ENCODE measurements at regions not wholly inside any gene's neighbourhood (a gene's known extent, or its start where the extent isn't known, plus 50 kb on each side); places are given as distances from the start of the nearest gene placed in this dataset.

DNA sequence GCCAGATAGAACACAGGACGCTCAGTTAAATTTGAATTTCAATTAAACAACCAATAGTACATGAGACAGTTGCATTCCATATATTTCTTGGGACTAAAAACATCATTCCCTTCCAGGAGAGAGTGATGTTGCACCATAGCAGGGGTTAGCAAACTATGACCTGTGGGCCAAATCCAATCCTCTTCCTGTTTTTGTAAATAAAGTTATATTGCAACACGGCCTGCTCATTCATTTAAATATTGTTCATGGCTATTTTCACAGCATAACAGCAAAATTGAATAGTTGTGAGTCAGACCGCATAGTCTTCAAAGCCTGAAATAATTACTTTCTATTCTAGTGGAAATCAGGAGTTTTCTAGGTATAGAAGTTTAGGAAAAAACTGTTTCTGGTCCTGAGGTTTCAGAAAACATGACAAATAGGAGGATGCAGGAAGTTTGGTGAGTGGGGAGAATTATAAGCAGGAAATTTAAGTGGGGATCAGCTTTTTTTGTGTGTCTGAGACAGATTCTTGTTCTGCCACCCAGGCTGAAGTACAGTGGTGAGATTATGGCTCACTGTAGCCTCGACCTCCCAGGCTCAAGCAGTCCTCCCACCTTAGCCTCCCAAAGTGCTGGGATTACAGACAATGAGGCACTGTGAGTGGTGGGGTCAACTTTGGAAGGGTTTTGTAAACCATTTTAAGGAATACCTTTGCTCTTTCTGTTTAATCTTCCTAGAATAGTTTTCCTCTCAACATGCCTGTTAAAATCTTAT lies 131.5 kb downstream of the SOCS6 start (continued):
- TF ChIP-seq FOXP1 (IDR thresholded peaks at IDR 0.05), result no peak
- TF ChIP-seq FOXP1 (CRISPR knock-in tag; IDR thresholded peaks at IDR 0.05), result peak; percentile 91
- TF ChIP-seq NR2F6 (IDR thresholded peaks at IDR 0.05), result peak; percentile 86
- TF ChIP-seq NR2F6 (CRISPR knock-in tag; IDR thresholded peaks at IDR 0.05), result peak; percentile 89
- 0 out of 2 replicates have a peak, but pooled peaks have one; percentile 31 for TF ChIP-seq ZSCAN9 (CRISPR knock-in tag; IDR thresholded peaks at IDR 0.05; ENCODE audit: borderline replicate concordance)
- TF ChIP-seq ZNF614 (CRISPR knock-in tag; IDR thresholded peaks at IDR 0.05; ENCODE audit: borderline replicate concordance), result 0 out of 2 replicates have a peak, but pooled peaks have one; percentile 74
- TF ChIP-seq TCF7 (IDR thresholded peaks at IDR 0.05; ENCODE audit: low read depth), result 0 out of 2 replicates have a peak, but pooled peaks have one; percentile 24

DNA sequence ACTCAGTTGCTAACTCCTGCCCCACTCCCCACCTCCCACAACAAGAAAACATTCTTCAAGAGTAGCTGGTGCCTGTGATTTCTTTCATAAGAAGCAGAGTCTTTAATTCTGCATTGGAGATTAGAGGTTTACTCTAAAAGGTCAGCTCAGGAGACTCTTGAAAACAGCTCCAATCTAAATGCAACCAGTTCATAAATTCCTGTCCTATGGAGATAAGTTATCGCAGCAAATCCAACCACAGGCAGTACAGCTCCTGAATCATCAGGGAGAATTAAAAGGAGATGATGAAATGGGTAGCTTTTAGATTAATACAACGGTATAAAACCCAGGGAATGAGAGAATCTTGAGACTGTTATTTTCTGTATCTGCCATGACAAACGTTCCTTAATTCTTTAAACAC lies 130.7 kb downstream of the SOCS6 start:
- ATAC-seq (peak; percentile 23), DNase-seq (ENCODE audit: low spot score) (no peak), FAIRE-seq (no peak)
- intact Hi-C loops (cut with micrococcal nuclease; ENCODE audit: unreplicated experiment) (loop anchor here (5.0 kb wide), 1 partner anchor 37 kb away; no protein-coding TSS in a partner anchor), in situ Hi-C loops (cut with HindIII; ENCODE audit: extremely low pct_ligation_motif_present, low pct_unique_long_range_greater_than_20kb) (no loop called here)
- no peaks in the 10 kb centered on the region for H3K27me3 ChIP-seq (ENCODE audit: control insufficient read depth in 1 of 2, insufficient read depth in 2 of 2, low read length in 2 of 2)
- H3K9ac ChIP-seq (ENCODE audit: insufficient read depth, low read depth, low read length), result peak overlapping the region; percentile 61
- H4K20me1 ChIP-seq (ENCODE audit: insufficient read depth, low read length), result no peaks in the 10 kb centered on the region
- H3K4me3 ChIP-seq (replicated peaks in 1 of 3; ENCODE audit: insufficient read depth in 1 of 3, low read depth in 2 of 3, low read length in 3 of 3), result peak overlapping the region; percentile 23 to 59 (median 51)
- H3K36me3 ChIP-seq (replicated peaks in 1 of 2; ENCODE audit: control insufficient read depth in 1 of 2, insufficient read depth in 2 of 2, low read length in 2 of 2), result no peaks in the 10 kb centered on the region
- BruUV-seq (replicated peaks), result no TSS peak
- peak overlapping the region; percentile 81 for H2AFZ ChIP-seq (ENCODE audit: low read length)
- H3K4me1 ChIP-seq (ENCODE audit: insufficient read depth, low read length), result peaks cover 58% of the 10 kb centered on the region
- TF ChIP-seq PHF21A (CRISPR knock-in tag; IDR thresholded peaks at IDR 0.05), result 0 out of 2 replicates have a peak, but pooled peaks have one; percentile 7
- TF ChIP-seq SNAPC2 (CRISPR knock-in tag; IDR thresholded peaks at IDR 0.05), result no peak
- TF ChIP-seq, protein P1, sequence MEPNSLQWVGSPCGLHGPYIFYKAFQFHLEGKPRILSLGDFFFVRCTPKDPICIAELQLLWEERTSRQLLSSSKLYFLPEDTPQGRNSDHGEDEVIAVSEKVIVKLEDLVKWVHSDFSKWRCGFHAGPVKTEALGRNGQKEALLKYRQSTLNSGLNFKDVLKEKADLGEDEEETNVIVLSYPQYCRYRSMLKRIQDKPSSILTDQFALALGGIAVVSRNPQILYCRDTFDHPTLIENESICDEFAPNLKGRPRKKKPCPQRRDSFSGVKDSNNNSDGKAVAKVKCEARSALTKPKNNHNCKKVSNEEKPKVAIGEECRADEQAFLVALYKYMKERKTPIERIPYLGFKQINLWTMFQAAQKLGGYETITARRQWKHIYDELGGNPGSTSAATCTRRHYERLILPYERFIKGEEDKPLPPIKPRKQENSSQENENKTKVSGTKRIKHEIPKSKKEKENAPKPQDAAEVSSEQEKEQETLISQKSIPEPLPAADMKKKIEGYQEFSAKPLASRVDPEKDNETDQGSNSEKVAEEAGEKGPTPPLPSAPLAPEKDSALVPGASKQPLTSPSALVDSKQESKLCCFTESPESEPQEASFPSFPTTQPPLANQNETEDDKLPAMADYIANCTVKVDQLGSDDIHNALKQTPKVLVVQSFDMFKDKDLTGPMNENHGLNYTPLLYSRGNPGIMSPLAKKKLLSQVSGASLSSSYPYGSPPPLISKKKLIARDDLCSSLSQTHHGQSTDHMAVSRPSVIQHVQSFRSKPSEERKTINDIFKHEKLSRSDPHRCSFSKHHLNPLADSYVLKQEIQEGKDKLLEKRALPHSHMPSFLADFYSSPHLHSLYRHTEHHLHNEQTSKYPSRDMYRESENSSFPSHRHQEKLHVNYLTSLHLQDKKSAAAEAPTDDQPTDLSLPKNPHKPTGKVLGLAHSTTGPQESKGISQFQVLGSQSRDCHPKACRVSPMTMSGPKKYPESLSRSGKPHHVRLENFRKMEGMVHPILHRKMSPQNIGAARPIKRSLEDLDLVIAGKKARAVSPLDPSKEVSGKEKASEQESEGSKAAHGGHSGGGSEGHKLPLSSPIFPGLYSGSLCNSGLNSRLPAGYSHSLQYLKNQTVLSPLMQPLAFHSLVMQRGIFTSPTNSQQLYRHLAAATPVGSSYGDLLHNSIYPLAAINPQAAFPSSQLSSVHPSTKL (CRISPR knock-in tag; IDR thresholded peaks at IDR 0.05), result 0 out of 2 replicates have a peak, but pooled peaks have one; percentile 7
- no peak for TF ChIP-seq ZNF3 (CRISPR knock-in tag; IDR thresholded peaks at IDR 0.05)
- TF ChIP-seq ZNF629 (CRISPR knock-in tag; conservative IDR thresholded peaks at IDR 0.05), result no peak
- ChIA-PET CTCF (ENCODE audit: low intra/inter-chr PET ratio, low total read pairs) (no interaction called here), POLR2A (interaction anchor here (1.0 to 1.8 kb wide), 7 partner anchors 8 to 86 kb away, joined by 3 to 11 read pairs (median 6); no protein-coding TSS in a partner anchor)
- no peaks in the 10 kb centered on the region for H3K79me2 ChIP-seq (ENCODE audit: insufficient read depth, low read length)
- peak overlapping the region; percentile 61 for H3K27ac ChIP-seq (ENCODE audit: extremely low read length, insufficient read depth, low read length)
- 16% methylated on average over 3 of the region's 3 CpGs for WGBS (ENCODE audit: low lambda C conversion rate)
- H3K9me3 ChIP-seq (ENCODE audit: low read length), result no peaks in the 10 kb centered on the region
- peak overlapping the region; percentile 82 for H3K4me2 ChIP-seq (ENCODE audit: low read depth, low read length)

All from HepG2 (cell line).